Body of pancreas (tissue), 4 donors: ENCODE measurements at regions not wholly inside any gene's neighbourhood (a gene's known extent, or its start where the extent isn't known, plus 50 kb on each side); places are given as distances from the start of the nearest gene placed in this dataset.

Experiments used
- ATAC-seq: fragments of 150-250 bp; one replicate; pipeline ENCODE4 v1.9.1; 2016
- DNase-seq, 4 donors: peaks; one replicate each; pipeline ENCODE4 v3.0.0-alpha.2; 2019
- H3K27ac ChIP-seq, 4 donors: fragments of 200-600 bp; sonication (generic); 1 replicate in 3 of 4; 2 replicates in 1 of 4; pipeline versions ENCODE4 v1.5.1 to v1.6.1; 2016 to 2019; ENCODE audit warnings: mild to moderate bottlenecking in 1 of 4, mixed read lengths in 1 of 4, moderate library complexity in 1 of 4
- H3K27me3 ChIP-seq, 2 donors: fragments of 200-600 bp; sonication (generic); one replicate each; pipeline ENCODE4 v1.6.0; 2016; ENCODE audit warnings: mild to moderate bottlenecking in 1 of 2
- H3K36me3 ChIP-seq, 2 donors: fragments of 200-600 bp; sonication (generic); replicated peaks in 1 of 2; 2 replicates each; pipeline ENCODE4 v1.5.1; 2016; ENCODE audit warnings: low read depth in 2 of 2; ENCODE audit not compliant: insufficient read depth in 1 of 2
- H3K4me1 ChIP-seq: fragments of 200-600 bp; sonication (generic); one replicate; pipeline ENCODE4 v1.6.0; 2016
- H3K4me3 ChIP-seq, 2 donors: fragments of 200-600 bp; sonication (generic); 1 replicate in 1 of 2; 2 replicates in 1 of 2; pipeline ENCODE4 v1.5.1; 2016 to 2019
- H3K9me3 ChIP-seq, 3 donors: fragments of 200-600 bp; sonication (generic); 1 replicate in 2 of 3; 2 replicates in 1 of 3; pipeline ENCODE4 v1.5.1; 2016
- CTCF ChIP-seq, 7 experiments: fragments of 450-650 bp in 4 of 7; fragments of 200-600 bp in 3 of 7; sonication (generic) in 3 of 7; IDR thresholded peaks; one replicate each; pipeline ENCODE4 v1.5.1; 2016 to 2019; ENCODE audit warnings: antibody characterized with exemption in 7 of 7
- POLR2A ChIP-seq, 3 donors: fragments of 450-650 bp; IDR thresholded peaks; one replicate each; pipeline ENCODE4 v1.6.1; 2016; ENCODE audit warnings: antibody characterized with exemption in 3 of 3, mild to moderate bottlenecking in 2 of 3
- WGBS, 2 donors: methylation state at CpG; one replicate each; pipeline ENCODE4 v1.1.5; 2017; 5-methylcytosine and 5-hydroxymethylcytosine counted together
- intact Hi-C: fragments of 100-400 bp; cut with DNase I; formaldehyde crosslinking; loops from one replicate; pipeline ENCODE4 v1.15.1; 2023

GRCh38 chr14:97415907-97416306 lies 618.7 kb downstream of the VRK1 start:
- Histone ChIP-seq H3K9me3 (no peaks in the 10 kb centered on the region), H3K27ac (no peak overlapping the region), H3K36me3 (no peaks in the 10 kb centered on the region), H3K4me1 (no peaks in the 10 kb centered on the region), H3K4me3 (no peak overlapping the region), H3K27me3 (peaks cover 0 to 6% of the 10 kb centered on the region in 2 donors)
- 15 to 20% methylated on average over 7 of the region's 7 CpGs for WGBS, 2 donors
- intact Hi-C loops: no loop called here
- DNase-seq: no peak
- TF ChIP-seq CTCF (IDR thresholded peaks at IDR 0.05): no peak
- TF ChIP-seq POLR2A (IDR thresholded peaks at IDR 0.05): no peak
- ATAC-seq: no peak

GRCh38 chr14:97416550-97416949 lies 619.4 kb downstream of the VRK1 start:
- H3K4me1 ChIP-seq: no peaks in the 10 kb centered on the region
- H3K27me3 ChIP-seq: peaks cover 0 to 6% of the 10 kb centered on the region in 2 donors
- ATAC-seq (no peak), DNase-seq (no peak)
- WGBS, 2 donors: 75 to 82% methylated on average over 5 of the region's 5 CpGs
- H3K36me3 ChIP-seq: no peaks in the 10 kb centered on the region
- intact Hi-C loops: no loop called here
- no peak overlapping the region for H3K4me3 ChIP-seq
- TF ChIP-seq CTCF (IDR thresholded peaks at IDR 0.05): no peak
- no peak for TF ChIP-seq POLR2A (IDR thresholded peaks at IDR 0.05)
- H3K9me3 ChIP-seq: no peaks in the 10 kb centered on the region
- no peak overlapping the region for H3K27ac ChIP-seq

- no peaks in the 10 kb centered on the region for H3K4me1 ChIP-seq
- no peaks in the 10 kb centered on the region for H3K36me3 ChIP-seq
- H3K9me3 ChIP-seq: no peaks in the 10 kb centered on the region
- no peak for TF ChIP-seq CTCF (IDR thresholded peaks at IDR 0.05)
- TF ChIP-seq POLR2A (IDR thresholded peaks at IDR 0.05): no peak
- 92 to 98% methylated on average over 3 of the region's 3 CpGs for WGBS, 2 donors
- no peaks in the 10 kb centered on the region for H3K27me3 ChIP-seq
- no peak for ATAC-seq
- no peak overlapping the region for H3K4me3 ChIP-seq
- no peak for DNase-seq
- intact Hi-C loops: no loop called here
- H3K27ac ChIP-seq: no peak overlapping the region
Measured at GRCh38 chr14:97417331-97417730, 620.1 kb downstream of the VRK1 start.

GRCh38 chr14:97420211-97420610 lies 623.0 kb downstream of the VRK1 start:
- TF ChIP-seq CTCF (IDR thresholded peaks at IDR 0.05) (no peak), POLR2A (IDR thresholded peaks at IDR 0.05) (no peak)
- DNase-seq (no peak), ATAC-seq (no peak)
- Histone ChIP-seq H3K9me3 (no peaks in the 10 kb centered on the region), H3K4me3 (no peak overlapping the region), H3K27me3 (no peaks in the 10 kb centered on the region), H3K4me1 (no peaks in the 10 kb centered on the region), H3K27ac (no peak overlapping the region), H3K36me3 (no peaks in the 10 kb centered on the region)
- intact Hi-C loops: no loop called here
- 58 to 61% methylated on average over 6 of the region's 6 CpGs for WGBS, 2 donors

- Histone ChIP-seq H3K9me3 (no peaks in the 10 kb centered on the region), H3K4me3 (no peak overlapping the region), H3K4me1 (peaks cover 4% of the 10 kb centered on the region), H3K36me3 (no peaks in the 10 kb centered on the region), H3K27me3 (no peaks in the 10 kb centered on the region), H3K27ac (no peak overlapping the region)
- WGBS, 2 donors: 68 to 72% methylated on average over 6 of the region's 6 CpGs
- intact Hi-C loops: no loop called here
- ATAC-seq: no peak
- no peak for TF ChIP-seq CTCF (IDR thresholded peaks at IDR 0.05)
- no peak for TF ChIP-seq POLR2A (IDR thresholded peaks at IDR 0.05)
- DNase-seq: no peak
Measured at GRCh38 chr14:97426776-97427175, 629.6 kb downstream of the VRK1 start.
